Fibroblast of gingiva (primary cell): ENCODE measurements at regions not wholly inside any gene's neighbourhood (a gene's known extent, or its start where the extent isn't known, plus 50 kb on each side); places are given as distances from the start of the nearest gene placed in this dataset.
"Not testable (repeated sequence)": the region's sequence is repeated elsewhere in the genome, so short reads cannot be mapped to it uniquely, and the experiment has no call there.

Experiments used
- DNase-seq: peaks from one replicate; pipeline ENCODE4 v3.0.0-alpha.2; 2011; ENCODE audit warnings: low read depth

DNA sequence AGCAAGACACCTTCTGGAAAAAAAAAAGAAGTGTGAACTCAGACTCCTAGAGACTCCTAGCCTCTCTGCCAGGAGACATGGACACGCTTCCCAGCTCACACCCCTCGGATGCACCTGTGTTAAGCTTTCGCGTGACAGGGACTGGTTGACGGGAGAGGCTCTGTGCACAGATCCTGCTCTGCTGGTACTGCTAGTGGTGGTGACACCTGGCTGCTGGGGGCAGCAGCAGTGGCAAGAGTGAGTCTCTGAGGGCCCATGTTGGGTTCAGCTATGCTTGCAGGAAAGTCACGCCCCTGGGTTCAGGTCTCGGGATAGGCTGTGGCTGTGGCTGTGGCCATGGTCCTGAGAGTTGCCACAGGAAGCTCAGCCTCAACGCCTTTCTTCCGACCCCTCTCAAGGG lies 81.1 kb downstream of the XRCC2 start:
- no peak for DNase-seq

DNA sequence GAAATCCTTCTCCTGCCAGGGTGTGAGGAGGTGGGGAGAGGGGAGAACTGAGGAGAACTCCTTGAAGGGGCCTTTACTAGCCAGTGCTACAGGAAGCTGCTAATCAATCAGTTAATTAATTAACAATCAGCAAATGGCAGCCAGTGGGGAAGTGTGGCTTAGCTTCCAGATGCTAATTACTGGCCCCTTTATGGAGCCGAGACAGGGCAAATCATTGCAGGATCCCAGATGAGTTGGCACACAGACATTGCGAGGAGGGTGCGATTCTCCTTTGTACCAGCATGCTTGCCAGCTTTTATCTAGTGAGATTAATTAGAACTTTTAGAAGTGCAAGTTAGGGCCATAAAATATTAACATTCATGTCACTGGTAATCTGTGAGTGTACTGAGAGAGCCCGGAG lies 84.0 kb downstream of the XRCC2 start:
- no peak for DNase-seq

DNA sequence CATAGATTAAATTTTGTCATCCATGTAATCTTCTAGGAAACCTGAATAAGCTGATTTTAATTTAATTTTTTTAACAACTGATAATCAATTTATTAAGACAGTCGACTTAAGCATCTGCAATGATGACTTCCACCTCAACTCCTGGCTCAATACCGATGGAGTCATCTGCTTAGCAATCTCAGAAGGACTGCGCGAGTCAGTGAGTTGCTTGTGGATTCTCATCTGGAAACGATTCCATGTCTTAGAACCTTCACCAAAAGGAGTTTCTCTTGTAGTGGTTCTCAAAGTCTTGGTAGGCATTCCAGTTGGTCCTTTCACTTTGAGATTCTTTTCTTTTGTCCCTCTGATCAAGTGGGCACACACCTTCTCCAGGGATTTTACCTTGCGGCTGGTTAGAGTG lies 85.5 kb downstream of the XRCC2 start:
- DNase-seq: no peak

DNA sequence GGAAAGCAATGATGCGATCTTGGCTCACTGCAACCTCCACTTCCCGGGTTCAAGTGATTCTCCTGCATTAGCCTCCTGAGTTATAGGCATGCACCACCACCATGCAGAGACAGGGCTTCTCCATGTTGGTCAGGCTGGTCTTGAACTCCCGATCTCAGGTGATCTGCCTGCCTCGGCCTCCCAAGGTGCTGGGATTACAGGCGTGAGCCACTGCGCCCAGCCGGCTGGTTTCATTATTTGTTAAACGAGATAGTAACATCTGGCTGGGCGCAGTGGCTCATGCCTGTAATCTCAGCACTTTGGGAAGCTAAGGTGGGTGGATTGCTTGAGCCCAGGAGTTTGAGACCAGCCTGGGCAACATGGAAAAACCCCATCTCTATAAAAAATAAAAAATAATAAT lies 86.1 kb downstream of the XRCC2 start:
- not testable (repeated sequence) for DNase-seq

DNA sequence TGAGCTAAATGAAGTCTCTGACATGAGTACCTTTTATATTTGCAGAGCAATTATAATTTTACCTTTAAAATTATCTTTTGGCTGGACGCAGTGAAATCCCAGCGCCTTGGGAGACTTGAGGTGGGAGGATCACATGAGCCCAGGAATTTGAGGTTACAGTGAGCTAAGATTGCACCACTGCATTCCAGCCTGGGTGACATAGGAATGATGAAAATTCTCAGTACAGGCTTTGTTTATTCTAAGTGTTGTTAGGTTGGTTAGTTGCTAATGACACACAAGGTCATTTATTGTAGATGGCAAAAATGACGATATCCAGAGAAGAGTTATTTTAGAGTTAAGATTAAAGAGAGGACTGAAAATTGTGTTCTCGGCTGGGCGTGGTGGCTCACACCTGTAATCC lies 87.6 kb downstream of the XRCC2 start:
- DNase-seq: peak; percentile 54

DNA sequence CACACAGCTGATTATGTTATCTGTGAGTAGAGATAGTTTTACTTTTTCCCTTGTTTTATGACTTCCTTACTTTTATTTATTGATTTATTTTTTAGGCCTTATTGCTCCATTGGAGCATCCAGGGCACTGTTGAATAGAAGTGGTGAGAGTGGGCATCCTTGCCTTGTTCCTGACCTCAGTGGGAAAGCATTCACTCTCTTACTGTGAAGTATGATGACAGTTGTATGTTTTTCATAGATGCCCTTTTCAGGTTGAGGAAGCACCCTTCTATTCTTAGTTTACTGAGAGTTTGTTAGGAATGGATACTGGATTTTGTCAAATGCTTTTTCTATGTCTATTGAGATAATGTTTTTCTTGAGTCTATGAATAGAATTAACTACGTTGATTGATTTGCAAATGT lies 88.6 kb downstream of the XRCC2 start:
- DNase-seq: no peak

DNA sequence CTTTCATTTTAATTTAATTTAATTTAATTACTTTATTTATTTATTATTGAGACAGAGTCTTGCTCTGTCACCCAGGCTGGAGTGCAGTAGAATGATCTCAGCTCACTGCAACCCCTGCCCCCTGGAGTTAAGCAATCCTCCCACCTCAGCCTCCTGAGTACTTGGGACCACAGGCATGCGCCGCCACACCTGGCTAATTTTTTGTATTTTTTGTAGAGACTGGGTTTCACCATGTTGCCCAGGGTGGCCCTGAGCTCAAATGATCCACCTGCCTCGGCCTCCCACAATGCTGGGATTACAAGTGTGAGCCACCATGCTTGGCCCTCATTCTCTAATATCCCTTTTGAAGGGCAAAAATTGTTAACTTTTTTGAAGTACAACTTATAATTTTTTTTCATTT lies 92.9 kb downstream of the XRCC2 start:
- DNase-seq: no peak

DNA sequence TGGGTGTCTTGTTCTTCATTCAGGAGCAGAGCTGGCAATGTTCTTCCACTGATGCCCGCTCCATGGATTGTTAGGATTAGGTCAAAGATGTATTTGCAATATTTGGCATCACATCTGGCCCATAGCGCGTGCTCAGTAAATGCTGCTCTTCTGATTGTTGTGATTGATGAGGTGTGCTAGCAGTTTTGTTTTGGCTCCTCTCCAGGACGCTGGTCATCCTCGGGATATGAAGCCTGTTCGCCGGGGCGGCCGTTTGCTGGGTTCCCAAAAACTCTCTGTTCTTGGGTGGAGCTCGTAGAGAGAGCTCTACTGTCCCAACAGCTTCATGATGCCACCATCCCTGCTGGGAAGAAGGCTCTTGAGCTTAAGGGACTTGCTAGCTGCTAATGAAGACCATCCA lies 96.9 kb downstream of the XRCC2 start:
- DNase-seq: no peak

DNA sequence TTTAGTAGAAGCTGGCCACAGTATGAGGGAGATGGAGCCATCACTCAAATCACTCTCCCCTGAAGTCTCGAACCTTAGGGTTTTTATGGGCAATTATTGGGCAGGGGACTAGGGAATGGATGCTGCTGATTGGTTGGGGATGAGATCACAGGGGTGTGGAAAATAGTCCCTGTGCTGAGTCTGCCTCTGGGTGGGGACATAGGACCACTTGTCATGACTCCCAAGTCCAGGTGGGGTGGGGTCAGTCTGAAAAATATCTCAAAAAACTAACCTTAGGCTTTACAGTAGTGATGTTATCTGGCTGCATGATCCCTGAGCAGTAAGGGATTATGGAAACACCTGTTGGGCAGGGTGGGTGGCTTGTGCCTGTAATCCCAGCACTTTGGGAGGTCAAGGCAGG lies 98.6 kb downstream of the XRCC2 start:
- no peak for DNase-seq

DNA sequence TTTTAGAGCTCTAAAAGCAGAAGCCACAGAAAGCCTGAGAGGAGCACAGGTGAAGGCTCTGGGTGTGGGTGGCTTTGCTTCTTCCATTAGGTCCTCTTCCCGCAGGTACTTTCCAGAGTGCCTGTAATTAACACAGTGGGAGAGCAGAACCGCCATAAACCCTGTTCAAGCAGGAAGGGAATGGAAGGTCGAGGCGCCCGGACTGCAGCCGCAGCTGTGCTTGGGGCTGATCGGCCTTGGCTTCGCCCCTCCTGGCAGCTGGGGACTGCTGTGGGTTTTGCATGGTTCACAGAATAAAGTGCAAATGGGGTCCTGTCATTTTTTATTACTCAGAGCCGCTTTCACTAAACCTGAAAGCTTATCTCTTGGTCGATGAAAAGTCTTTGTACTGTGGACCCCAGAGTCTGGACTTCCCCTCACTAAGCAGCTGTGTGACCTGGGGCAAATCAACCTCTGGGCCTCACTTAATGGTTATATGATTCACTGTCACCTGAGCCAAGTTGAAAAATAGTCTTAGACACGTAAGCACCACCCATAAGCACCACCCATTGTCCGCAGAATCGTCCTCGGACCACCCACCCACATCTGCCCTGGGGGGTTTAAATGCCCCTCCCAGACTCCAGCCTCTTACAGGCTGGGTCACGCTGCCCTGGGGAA lies 100.9 kb downstream of the XRCC2 start:
- DNase-seq: no peak

DNA sequence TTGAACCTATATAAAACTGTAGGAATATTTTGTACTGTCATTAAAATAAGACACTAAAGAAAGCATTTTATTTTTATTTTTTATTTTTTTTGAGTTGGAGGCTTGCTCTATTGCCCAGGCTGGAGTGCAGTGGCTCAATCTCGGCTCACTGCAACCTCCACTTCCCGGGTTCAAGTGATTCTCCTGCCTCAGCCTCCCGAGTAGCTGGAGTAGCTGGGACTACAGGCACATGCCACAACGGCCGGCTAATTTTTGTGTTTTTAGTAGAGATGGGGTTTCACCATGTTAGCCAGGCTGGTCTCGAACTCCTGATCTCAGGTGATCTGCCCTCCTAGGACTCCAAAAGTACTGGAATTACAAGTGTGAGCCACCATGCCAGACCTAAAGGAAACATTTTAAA lies 102.8 kb downstream of the XRCC2 start:
- DNase-seq: not testable (repeated sequence)

DNA sequence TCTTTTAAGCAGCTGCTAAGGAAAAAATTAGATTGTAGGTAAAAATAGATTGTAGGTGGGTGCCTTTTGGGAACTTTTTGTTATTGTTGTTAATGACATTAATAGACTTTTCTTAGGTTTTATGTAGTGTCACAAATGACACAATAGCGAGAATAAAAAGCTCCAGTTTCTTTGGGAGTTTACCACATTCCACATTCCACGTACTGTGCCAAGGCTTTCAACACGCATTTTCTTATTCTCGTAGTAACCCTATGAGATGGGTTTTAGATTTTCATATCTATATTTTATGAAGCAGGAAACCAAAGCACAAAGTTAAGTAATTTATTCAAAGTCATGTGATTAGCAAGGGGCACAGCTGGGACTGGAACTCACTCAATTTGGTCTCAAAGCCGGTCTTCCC lies 103.8 kb downstream of the XRCC2 start:
- DNase-seq: no peak

DNA sequence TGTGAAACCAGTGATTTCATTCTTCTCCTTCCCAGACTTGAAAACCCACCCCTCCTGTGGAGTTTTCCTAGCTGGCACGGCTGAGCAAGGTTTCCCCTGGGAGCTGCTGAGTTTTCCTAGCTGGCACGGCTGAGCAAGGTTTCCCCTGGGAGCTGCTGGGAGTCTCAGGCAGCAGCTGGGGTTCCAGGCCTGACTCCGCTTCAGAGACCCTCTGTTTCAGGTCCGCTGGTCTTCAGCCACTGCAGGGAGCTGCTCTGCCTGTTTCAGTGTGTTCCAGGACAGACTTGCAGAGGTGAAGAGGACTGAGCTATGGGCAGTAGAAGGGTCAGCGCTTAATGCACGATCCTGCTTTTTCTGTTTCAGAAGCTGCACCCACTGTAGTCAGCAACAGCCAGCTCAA lies 104.9 kb downstream of the XRCC2 start:
- DNase-seq: no peak

DNA sequence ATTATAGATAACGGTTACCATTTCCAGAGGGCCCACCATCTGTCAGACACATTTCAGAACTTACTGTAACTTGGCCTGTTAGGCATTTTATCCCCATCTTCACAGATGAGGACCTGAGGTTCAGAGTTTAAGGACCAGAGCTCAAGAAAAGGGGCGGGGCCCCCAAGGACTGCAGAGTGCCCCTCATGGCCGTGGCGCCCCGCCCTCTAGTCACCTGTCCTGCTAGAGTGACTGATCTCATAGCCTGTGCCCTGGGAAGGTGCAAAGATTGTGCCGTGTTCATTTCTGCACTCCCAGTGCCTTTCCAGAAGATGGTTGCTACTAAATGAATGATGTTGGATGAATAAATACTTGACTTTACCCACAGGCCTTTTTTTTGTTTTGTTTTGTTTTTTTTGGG lies 107.0 kb downstream of the XRCC2 start:
- DNase-seq: no peak

DNA sequence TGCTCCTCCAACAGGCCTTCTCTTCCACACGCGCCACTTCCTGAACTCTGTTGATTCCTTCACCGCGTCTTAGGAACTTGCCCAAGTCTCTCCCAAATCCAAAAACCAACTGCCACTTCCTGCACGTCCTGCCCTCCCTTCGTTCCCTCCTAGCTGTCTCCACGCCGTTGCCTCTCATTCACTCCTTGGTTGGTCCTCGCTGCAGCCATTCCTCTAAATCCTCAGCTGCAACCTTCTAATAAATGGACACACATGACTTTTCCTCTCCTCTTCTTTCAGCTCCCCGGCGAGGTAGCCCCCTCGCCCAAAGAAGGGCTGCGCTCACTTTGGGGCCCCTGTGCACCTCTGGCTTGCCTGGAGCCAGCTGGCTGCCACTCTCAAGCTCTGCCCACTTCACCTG lies 110.2 kb downstream of the XRCC2 start:
- DNase-seq: no peak

DNA sequence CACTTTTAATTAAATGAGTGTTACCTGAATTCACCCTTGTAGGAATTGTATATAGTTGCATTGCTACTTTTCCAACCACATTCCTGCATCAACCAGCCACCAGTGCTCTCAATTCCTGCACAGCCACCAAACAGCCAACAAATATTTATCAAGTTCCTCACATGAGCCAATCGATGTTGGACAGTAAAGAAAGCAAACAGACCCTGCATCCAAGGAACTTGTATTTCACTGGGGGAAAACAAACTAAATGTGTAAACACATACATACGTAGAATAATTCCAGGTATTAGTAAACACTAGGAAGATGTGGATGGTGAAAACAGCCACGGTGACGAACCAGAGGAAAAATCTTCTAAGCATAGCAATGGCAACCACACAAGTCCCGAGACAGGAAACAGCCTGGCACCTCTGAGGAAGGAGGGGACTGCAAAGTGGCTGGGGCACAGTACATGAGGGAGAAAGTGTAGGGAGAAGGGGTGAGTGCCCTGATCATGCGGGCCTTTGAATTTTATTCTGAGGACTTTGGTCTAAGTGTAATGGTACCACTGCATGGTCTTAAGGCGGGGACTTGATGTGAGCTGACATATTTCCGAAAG lies 111.2 kb downstream of the XRCC2 start:
- DNase-seq: no peak

DNA sequence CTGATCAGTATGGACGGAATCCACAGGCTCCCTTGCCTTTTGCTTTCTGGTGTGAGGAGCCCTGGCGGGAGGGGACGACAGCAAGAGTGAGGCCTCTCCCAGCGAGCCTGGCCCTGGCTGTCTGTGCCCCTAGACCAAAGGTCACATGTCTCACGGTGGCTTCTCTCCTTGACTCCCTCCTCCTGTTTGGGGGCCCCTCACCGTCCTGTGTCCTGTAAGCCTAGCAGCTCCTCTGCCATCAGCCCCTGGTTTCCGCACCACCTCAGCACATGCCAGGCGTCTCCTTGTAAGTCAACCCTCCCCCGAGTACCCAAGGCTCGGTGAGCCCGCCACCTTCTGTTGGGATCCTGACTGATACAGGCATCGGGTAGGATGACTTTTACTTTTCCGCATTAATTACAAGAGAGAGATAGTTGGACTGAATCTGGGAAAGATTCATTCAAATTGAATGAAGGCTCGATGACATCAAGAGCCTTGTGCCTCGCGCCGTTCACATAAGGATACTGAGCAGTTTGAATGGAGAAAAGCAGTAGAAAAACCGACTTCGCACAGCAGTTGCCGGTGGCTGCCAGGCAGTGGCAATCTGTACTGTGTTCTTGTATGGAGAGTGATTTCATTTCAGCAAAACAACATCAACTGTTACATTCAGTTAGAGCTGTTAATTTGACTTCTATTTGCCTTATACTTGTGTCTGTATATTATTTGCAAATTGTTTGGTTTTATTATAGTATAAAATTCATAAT lies 119.8 kb downstream of the XRCC2 start:
- DNase-seq: no peak

DNA sequence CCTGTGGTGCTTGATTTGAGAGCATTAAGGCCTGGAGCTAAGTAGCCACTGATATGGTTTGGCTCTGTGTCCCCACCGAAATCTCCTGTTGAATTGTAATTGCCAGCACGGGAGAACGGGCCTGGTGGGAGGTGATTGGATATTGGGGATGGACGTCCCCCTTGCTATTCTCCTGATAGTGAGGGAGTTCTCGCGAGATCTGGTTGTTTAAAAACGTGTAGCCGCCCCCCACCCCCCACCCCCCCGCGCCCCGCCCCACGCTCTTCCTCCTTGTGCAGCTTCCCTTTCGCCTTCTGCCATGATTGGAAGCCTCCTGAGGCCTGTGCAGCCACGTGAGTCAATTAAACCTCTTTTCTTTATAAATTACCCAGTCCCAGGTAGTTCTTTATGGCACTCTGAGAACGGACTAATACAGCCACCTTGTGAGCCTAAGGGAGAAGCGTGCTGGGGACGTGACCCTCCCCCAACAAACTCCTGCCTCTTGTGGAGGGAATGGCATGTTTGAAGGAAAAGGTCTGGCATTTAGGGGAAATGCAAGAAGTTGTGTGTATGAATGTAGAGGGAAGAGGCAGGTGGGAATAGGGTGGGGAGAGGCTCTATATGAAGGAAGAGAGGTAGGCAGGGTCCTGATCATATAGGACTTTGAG lies 118.0 kb upstream of the KMT2C start:
- DNase-seq: no peak

DNA sequence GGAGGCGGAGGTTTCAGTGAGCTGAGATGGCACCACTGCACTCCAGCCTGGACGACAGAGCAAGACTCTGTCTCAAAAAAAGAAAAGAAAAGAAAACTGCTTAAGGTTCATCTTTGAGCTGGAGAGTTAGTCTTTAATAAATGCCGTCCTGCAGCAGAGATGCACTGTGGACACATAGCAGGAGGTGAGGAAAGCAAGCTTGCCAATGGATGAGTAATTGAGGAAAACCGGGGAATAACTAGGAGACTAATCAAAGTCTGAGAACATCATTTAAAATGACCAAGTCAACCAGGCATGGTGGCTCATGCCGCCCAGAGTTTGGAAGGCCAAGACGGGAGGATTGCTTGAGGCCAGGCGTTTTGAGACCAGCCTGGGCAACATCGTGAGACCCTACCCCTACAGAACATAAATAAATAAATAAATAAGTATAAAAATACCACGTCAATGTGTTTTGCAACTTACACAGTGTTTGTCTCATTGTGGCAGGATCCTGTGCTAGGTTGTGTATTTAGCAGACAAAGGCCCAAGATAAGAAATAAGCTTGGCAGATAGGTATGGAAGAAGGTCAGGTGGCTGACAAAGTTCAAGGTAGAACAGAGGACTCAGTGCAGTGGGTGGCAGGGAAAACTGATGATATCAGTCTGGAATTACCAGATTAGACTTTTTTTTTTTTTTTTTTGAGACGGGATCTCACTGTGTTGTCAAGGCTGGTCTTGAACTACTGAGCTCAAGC lies 115.7 kb upstream of the KMT2C start:
- DNase-seq: no peak

DNA sequence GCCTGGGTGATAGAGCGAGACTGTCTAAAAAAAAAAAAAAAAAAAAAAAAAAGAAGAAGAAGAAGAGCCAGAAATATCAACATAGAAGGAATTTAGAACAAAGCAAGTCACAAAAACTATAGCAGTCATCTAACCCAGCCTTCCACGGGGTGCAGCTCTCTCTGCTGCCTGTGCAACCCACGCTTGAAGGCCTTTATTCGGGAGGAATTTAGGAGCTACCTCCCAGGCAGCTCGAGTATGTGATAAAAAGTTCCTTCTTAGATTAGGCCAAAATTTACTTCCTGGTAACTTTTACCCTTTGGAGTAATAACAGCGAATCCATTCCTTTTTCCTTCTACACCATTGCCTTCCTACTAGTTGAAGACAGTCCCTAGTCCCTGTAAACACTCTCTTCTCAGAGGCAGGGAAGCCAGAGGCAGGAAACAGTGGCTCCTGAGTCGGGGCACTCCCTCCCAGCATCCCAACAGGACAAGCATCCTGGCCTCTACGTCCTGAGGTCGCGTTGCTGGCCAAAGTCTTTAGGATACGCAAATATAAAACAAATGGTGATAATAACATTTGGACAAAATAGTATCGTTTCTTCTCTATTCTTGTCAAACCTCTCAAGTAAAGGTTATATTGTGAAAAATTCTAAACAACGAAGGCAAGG lies 109.3 kb upstream of the KMT2C start:
- no peak for DNase-seq

DNA sequence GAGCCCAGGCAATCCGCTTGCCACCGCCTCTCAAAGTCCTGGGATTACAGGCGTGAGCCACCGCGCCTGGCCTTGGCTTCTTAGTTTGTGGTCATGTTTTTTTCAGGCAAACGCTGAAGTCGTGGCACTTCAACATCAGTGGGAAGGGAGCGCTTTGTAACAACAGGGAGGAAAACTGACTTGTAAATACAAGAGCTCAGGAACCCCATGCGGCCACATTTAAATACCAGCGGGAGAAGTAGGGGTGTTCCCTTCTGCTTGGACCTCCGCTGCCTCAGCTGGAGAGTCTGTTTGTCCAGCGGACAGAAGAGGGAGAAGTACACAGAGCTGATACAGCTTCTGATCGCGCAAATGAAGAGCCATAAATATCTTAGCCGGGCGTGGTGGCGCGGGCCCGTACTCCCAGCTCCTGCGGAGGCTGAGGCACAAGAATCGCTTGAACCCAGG lies 108.7 kb upstream of the KMT2C start:
- DNase-seq: no peak

DNA sequence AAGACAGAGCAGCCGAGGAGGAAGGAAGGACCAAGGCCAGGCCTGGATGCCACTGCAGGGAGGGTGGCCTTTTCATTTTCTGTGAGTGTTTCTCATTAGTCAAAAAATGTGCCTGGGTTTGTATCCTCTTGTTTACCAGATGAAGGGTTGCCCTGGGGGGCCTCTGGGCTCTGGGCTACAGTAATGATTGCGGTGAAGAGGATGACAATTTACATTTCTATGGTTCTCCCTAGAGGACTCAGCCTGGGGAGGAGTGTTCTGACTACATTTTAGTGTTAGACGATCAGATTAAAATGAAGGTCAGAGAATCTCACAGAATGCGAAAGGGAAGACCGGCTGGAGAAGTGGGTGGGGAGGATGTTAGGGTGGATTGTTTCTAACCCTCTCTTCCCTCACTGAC lies 108.0 kb upstream of the KMT2C start:
- peak; percentile 66 for DNase-seq
